ENCODE measurements at regions not wholly inside any gene's neighbourhood (a gene's known extent, or its start where the extent isn't known, plus 50 kb on each side); places are given as distances from the start of the nearest gene placed in this dataset.
"Not testable (repeated sequence)": the region's sequence is repeated elsewhere in the genome, so short reads cannot be mapped to it uniquely, and the experiment has no call there.

DNA sequence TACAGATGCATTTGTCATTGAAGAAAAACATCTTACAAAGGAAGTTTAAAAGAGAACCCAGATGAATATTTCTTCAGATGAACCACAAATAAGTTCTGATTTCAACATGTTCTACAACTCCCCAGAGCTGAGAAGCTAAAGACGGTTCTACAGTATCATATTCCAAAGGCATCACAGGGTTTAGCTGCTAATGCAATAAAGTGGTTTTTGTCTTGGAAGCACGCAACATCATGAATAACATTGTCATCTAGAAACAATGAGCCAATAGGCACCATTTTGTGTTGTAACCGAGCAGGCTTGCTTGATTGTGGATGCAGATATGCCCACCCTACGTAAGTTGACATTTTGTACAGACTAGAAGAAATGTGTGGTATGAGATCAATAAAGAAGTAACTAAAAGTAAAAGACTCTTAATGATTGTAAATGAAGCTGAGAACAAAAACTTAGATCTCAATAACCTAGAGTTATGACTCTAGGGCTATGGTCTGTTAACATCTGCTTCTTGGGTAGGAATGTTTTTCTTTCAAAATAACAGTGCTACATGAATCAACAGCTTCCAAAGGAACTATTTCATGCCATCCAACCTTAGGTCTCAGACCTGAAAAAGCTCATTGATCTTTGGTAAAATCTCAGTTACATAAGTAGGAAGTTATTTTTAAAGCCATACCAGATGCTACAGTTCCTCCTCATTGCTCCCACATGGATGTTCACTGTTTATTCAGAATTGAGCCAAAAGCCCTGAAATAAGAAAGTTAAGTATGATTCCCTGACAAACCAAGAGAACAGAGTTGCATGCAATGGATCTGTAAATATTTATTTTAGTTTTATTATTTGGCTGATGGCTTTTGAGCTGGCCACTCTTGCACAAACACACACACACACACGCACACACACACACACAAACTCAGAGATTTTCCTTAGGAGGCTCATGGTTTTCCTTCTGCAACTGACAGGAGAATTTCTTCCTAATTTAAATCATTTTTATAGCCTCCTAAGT is 118.7 kb upstream of the SLCO6A1 start:
- DNase-seq = no peak

DNA sequence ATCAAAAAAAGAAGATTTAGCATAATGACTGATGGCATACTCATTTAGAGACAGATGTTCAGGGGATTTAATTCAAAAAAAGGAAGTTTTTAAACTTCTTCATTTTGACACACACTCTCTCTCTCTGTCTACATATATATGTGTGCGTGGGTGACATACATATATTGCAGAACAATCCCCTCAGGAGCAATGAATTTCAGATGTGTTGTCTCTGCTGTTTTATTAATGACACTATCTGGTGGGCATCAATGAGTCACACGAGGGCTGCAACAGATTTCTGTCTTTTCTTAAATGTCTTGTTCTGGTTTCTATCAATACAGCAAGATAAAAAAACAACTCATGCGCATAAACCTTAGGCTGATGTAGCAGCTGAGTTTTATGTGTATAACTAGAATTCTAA is 123.5 kb upstream of the SLCO6A1 start:
- no peak for DNase-seq

DNA sequence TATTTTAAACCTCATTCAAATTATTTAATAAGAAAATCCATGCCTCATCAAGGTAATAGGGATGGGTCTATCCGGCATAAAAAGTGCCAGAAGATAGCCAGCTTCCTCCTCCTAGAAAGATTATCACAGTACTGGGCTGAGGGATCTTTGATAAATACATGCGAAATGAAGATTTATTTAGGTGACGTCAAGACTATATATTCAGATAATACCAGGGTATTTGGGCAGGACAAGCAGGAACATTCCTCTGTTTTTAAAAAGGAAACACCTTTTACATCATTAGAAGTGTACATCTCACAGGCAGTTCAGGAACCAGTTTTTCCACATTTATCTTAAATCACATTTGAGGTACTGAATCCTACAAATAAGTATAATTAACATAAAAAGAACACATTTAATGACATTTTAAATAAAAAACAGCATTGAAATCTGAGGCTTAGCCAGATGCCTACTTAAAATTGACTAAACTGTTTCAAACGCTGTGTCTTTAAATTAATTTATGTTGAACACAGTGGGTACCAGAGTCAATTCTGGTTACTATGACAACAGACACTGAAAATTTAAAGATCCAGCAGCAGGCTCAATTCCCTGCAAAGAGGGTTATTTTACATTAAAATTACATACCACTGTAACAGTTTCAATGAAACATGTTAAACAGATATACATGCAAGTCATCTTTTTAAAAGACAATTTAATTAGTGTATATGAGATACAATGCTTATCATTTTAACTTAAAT is 124.7 kb upstream of the SLCO6A1 start:
- no peak for DNase-seq

DNA sequence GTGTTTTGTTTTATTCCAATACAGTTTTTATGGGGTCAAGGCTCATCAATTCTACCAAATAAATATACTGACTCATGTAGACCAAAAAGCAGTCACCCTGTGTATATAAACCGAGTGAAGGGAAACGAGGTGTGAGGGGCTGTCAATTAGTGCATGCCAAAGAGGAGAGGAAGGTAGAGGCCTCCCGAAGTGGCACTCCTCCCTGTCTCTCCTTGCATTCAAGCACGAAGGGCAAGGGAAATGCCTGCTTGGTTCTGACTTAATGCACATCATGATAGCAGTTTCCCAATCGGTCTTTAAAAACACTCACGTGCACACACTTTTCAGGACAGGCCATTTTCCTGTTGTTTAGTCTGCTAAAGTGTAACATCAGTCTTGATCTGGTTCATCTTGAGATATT is 125.6 kb upstream of the SLCO6A1 start:
- DNase-seq = no peak

DNA sequence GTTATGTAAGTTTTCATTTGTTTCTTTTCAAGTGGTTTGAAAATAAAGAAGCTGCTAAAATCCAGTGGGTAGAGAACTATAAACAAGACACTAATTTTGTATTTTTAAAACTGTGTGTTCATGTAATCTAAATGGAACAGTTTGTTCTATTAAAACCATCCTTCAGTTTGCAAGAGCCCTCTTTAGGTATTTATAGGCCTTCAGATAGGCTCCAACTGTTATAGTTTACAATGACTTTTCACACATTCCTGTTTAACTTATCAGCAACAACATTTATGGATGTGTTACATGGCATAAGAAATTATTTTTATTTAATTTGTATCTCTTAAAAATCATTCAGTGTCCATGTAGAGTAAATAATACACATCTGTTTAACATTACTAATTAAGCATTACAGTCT is 126.7 kb upstream of the SLCO6A1 start:
- DNase-seq = no peak

DNA sequence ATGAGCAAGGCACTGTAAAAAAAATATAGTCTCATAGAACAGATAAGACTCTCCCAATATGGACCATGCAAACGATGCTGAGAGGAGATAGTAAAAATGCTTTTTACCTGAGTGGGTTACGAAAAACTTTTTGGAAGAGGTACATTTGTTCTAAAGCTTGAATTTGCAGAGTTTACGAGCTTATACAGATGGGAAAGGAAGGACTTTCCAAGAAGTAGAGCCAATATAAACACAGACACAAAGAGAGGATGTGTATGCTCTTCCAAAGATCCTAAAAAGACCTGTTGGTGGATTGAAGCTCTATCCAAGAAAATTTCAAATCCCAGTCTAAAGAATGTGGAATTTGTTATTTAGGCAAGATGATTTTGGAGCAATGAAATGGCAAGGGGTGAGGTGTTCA is 127.1 kb upstream of the SLCO6A1 start:
- no peak for DNase-seq

DNA sequence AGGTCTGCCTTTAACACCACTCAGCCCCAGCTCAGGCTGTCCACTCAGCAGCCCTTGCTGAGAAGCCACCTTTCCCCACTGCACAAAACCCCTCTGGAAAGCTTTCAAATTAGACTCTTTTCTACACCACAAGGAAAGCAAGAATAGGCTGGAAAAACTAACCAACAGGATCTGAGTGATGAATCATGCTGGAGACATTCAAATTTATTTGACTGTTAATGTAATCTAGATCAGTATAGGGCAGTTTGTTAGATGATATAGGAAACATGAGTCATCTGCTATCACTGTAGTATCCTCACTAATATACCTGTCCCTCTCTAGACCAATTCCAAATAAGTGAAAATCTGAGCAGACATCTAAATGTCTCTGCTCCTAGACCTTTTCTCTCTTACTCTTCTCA is 127.8 kb upstream of the PAM start:
- DNase-seq = no peak

DNA sequence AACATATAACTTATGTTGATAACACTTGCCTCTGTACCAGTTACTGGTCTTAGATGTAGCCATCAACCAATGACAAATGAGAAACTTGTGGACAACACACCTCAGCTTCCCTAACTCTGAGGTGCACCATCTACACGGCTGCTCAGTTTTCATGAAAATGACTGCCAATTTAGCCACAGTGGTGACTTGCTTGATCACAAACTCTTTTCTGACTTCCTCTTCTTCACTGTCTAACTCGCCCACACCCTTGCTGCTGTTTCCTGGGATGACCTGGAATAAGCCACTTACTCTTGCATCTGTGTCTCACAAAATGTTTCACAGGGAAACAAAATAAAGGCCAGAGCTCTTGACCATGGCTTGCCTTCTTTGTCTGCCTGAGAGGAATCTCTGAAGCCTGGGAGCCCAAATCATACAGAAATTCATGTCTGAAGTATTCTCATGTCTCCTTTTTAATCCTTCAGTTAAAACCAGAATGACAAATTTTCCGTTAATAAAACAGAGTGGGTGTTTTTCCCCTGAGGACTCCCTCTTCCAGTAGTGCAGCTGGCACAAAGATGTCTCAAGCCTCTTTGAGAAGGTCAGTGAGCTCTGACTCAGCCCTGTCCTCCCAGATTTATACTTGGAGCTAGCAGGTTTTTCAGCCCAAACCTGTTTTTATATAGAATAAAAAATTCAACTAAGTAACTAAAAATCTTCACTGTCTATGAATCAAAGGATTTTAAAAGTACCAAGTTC is 126.5 kb upstream of the PAM start:
- DNase-seq = no peak

DNA sequence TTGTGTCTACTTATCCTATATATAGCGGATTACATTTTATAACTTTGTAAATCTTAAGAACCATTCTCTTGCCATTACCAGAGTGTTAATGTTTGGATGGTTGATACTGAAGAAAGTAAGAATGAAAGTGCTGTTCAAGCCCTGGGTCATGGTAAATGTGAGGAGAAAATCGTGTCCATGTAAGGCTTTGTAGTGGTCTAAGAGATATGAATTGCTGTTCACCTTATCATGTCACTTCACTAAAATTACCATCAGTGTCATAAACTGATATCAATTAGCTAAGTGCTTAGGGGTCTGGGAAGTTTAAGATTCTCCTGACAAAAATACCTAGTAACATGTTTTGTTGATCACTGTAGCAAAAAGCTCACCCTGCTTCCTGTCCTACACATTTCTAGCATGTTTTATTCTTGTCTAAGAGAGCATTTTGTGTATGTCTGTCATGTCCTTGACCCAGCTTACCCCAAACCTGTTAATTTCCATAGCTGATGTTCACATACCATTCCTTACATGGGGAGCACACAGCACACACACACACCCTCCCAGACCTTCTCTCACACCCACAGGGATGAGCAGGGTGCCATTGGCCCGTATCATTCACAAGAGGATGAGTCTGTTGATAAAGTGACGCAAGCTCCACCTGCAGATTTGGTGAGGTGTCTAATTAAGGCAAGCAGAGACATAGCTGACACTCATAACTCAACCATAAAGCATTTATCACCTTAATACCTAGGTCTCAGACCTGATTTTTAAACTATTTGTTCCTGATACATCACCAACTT is 125.1 kb upstream of the PAM start:
- no peak for DNase-seq

DNA sequence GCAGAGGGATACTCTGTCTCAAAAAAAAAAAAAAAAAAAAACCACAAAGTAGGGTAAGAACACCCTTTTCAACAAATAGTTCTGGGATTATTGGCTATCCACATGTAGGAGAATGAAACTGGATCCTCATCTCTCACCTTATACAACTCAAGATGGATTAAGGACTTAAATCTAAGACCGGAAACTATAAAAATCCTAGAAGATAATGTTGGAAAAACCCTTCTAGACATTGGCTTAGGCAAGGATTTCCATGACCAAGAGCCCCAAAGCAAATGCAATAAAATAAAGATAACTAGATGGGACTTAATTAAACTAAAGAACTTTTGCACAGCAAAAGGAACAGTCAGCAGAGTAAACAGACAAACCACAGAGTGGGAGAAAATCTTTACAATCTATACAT is 119.7 kb upstream of the PAM start:
- DNase-seq = not testable (repeated sequence)

DNA sequence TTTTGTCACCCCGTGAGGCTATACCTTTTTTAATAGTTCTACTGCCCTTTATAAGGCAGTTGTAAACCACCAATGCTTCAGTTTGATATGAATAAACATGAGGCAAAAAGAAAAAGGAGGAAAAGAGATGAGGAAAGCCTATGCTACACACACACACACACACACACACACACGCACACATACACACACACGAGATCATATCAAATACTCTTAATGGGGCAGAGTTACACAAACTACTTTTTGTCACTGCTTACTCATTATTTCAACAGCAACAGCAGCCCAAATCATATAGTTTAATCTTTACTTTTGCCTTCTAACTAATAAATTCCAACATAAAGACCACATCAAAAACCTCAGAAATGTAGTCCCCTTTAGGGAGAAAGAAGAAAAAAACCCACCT is 116.8 kb upstream of the PAM start:
- no peak for DNase-seq

DNA sequence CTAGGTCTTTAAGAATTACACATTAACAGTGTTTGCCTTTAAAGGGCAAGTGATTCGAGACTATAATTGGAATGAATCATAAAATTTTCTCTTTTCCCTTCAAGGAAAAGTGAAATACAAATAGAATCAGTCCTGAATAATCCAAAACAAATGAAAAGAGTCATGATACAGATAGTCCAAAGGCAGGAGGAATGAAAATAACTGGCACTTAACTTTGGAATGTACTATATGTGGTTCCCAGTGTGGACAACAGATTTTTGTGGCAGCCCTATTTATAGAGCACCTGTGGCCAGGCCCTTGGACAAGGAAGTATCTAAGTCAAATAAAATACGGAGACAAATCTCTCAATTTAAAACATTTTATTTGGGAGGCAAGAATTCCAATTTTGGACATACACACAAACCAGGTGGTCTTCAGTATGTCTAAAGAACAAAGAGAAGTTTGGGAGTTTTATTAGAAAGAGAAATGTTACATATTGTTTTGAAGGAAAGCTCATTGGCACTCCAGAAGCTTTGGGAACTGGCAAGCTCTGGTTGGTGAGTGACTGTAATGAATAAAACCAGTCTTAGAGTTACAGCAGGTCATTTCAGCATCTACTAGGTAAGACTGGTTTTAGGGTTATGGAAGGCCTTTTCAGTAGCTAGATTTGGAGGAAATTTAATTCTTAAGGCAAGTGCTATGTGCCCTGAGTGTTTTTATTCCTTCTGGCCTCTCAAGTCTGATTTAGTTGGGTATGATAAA is 116.0 kb upstream of the PAM start:
- DNase-seq = no peak

DNA sequence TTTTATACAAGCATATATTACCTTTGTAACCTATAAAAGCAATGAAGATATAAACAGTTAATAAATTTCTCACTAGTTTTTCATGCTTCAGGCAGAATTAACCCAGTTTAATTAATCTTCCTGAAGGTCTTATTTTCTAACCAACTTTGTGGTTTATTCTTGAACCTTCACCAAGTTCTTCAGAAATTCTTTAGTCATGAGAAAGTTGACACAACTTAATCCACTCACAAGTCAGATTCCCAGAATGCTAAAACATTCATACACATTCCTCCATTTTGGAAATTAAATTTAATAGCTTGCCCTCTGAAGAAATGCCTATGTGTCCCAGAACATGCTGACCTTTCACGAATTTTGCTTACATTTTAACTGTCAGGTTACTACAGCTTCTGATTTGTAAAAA is 105.4 kb upstream of the PAM start:
- DNase-seq = no peak

DNA sequence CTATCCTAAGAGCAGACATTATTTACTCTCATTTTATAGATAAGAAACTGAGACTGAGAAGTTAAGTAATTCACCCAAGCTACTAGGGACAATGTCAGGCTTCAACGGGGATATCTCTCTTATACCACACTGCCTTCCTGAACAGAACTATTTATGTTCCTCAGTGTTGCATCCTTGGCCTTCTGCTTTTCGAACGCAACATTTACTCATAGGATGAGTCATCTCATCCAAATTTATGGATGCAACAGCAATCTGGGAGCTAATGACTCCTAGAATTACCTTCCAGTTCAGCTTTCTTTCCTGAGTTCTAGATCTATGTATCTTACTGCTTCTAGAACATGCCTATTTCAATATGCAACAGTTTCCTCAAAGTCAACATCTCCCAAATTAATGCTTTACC is 103.6 kb upstream of the PAM start:
- DNase-seq = no peak

DNA sequence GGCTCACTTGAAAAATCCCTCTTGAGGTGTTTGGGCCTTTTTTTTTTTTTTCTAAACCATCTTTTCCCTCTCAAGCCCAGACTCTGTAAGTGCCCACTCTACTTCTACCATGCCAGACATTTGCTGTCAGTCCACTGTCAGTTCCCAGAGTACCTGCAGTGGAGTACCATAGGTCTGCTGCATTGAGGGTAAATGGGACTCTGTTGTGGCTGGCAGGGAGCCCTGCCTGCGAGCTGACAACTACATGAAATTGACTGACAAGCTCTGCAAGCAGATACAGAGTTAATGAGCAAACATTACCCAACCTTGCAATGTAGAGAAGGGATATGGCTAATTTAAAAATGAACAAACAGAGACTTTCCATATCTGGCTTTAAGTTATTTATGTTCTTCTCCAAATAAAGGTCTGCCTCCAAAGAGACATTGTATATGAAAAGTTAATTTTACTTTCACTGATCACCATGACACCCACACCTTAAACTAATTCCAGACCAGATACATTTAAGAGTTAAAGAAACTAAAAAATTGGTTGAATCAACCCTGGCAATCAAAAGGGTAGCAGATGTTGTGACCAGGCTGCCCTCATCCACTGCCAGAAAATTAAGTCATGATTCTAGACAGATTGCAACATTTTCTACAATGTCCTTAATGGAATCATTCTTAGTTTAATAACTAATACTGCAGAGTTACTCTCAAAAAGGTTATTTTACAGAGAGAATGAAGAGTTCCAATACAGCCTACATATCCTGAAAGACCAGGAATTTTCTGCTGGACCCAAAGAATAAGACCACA is 100.4 kb upstream of the PAM start:
- DNase-seq = no peak

DNA sequence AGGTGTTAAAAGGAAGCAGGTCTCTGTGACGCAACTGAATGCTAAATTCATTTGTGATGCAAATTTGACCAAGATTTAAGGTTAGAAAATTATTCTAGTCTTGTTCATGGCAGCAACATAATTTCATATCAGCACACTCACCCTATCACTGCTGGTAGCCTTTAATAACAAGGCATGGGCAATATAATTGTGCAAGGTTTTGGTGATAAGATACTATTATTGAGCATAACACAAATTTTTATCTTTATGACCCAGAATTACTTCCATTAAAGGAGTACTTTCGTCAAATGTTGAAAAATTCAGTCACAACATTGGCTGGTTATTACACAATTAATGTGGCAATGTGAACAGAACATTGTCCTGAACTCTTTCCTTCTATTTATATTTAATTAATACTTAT is 96.0 kb upstream of the PAM start:
- no peak for DNase-seq

DNA sequence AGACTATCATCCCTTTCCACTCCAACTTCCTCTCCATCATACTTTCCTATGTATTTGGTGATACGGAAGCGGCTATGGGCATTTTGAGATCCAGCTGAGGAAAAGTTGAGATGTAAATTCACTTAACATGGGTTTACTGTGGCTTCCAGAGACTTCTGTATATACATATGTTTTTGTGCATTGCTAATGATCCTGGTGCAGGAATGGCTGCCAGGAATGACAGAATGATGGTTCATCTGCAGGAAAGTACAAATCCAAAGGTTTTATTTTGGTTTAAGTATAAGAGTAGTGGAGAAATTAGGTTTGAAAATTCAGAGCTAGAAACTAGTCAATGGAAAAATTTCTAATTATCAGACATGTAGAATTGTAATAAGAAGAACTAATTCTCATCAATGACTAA is 95.0 kb upstream of the PAM start:
- no peak for DNase-seq

DNA sequence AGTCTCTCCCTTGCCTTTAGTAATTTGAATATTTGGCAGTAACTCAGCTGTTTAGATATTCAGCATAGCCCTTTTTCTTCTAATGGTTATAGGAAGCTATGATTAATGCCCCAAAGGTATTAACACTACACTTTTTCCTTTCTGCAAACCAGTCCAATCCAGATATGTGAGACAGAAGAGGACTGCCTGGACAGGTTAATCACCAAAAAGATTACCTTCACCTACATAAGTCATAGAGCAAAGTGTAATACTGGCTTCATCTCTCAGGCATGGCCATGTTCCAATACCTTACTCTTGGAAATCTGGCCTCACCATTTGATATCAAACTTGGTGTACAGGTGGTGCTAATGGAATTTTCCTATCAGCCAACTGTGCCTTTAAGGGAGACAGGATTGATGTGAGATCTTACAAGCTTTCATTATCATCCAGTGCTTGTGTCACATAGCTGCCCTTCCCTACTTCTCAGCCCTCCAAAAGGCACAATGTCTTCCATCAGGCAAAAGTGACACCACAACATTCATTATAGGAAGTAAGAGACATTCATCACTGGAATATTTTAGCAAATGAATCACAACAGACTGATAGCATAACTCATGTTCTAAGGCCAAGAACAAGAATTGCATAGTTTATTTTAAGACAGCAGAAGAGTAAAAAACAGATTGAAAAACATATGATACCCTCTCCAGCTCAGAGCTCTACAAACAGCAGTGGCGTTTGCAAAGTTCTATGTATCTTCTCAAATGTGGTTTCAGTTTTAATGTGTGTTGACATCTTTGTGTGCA is 91.2 kb upstream of the PAM start:
- no peak for DNase-seq

DNA sequence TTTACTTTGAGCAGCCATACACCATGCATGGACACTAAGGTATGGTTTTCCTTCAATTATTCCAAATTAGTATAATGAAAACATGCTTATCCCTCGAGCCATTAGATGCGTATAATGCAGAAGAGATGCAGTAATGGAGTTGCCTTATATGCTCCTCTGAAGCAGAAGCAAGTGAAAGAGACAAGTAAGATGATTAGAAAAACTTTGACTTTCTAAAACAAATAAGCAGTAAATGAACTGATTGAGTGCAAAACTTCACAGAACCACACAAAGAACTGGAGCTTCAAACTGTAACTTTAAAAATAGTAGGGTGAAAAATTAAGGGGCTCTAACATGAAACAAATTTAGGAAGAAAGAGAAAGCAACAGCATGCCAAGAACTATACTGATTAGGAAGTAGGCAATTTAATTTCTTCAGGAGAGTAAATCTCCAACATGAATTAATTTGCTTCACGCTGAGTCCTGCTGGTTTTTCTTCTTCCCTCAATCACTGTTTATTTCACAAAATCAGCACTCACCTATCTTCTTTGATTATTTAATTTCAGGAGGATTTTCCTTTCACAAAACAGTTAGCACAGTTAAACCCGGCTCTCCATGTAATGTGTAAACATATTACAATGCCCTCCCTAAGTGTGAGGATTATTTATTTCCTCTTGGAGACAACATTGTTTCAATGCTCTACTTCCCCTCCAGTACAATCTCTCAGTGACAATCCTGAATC is 90.3 kb upstream of the PAM start:
- no peak for DNase-seq
